Esophagus muscularis mucosa (tissue), 4 donors: ENCODE measurements at regions not wholly inside any gene's neighbourhood (a gene's known extent, or its start where the extent isn't known, plus 50 kb on each side); places are given as distances from the start of the nearest gene placed in this dataset.

Source experiments
- DNase-seq: peaks from one replicate; pipeline ENCODE4 v3.0.0-alpha.2; 2017; ENCODE audit errors: extremely low spot score
- H3K27ac ChIP-seq, 4 donors: fragments of 200-600 bp; sonication (generic); replicated peaks in 1 of 4; 1 replicate in 3 of 4; 2 replicates in 1 of 4; pipeline ENCODE4 v1.5.1; 2016 to 2019; ENCODE audit warnings: mild to moderate bottlenecking in 1 of 4
- H3K27me3 ChIP-seq, 4 donors: fragments of 200-600 bp; sonication (generic); one replicate each; pipeline versions ENCODE4 v1.5.1 to v1.6.0; 2016 to 2019
- H3K36me3 ChIP-seq, 4 donors: fragments of 200-600 bp; sonication (generic); one replicate each; pipeline ENCODE4 v1.5.1; 2016 to 2019
- H3K4me1 ChIP-seq, 4 donors: fragments of 200-600 bp; sonication (generic); one replicate each; pipeline ENCODE4 v1.5.1; 2016 to 2019
- H3K4me3 ChIP-seq, 4 donors: fragments of 200-600 bp; sonication (generic); 1 replicate in 2 of 4; 2 replicates in 2 of 4; pipeline ENCODE4 v1.5.1; 2016 to 2019; ENCODE audit warnings: mild to moderate bottlenecking in 4 of 4, moderate library complexity in 1 of 4
- H3K9me3 ChIP-seq, 4 donors: fragments of 200-600 bp; sonication (generic); 1 replicate in 3 of 4; 2 replicates in 1 of 4; pipeline ENCODE4 v1.5.1; 2016 to 2019
- CTCF ChIP-seq, 3 experiments: fragments of 200-600 bp in 2 of 3; fragments of 450-650 bp in 1 of 3; sonication (generic) in 2 of 3; IDR thresholded peaks; one replicate each; pipeline ENCODE4 v1.5.1; 2017 to 2019; ENCODE audit warnings: antibody characterized with exemption in 3 of 3, mild to moderate bottlenecking in 2 of 3, moderate library complexity in 1 of 3
- EP300 ChIP-seq: sonication (generic); formaldehyde crosslinking; IDR thresholded peaks from one replicate; pipeline ENCODE4 v1.6.1; 2017; ENCODE audit warnings: antibody characterized with exemption
- POLR2A ChIP-seq: fragments of 450-650 bp; IDR thresholded peaks from one replicate; pipeline ENCODE4 v1.6.1; 2017; ENCODE audit warnings: antibody characterized with exemption, moderate library complexity, mild to moderate bottlenecking, low read depth
- POLR2AphosphoS5 ChIP-seq, 2 donors: sonication (generic); formaldehyde crosslinking; IDR thresholded peaks; one replicate each; pipeline ENCODE4 v1.6.1; 2017; ENCODE audit warnings: antibody characterized with exemption in 2 of 2
- WGBS: methylation state at CpG from one replicate; pipeline ENCODE4 v1.1.5; 2018; 5-methylcytosine and 5-hydroxymethylcytosine counted together
- intact Hi-C: fragments of 100-400 bp; cut with DNase I; formaldehyde crosslinking; loops from one replicate; pipeline ENCODE4 v1.15.1; 2023

- no peak for DNase-seq
- H3K27ac ChIP-seq = no peak overlapping the region
- 38% methylated on average over 3 of the region's 3 CpGs for WGBS
Observed at GRCh38 chr18:40851014-40851429, 1104.0 kb upstream of the PIK3C3 start.

DNA sequence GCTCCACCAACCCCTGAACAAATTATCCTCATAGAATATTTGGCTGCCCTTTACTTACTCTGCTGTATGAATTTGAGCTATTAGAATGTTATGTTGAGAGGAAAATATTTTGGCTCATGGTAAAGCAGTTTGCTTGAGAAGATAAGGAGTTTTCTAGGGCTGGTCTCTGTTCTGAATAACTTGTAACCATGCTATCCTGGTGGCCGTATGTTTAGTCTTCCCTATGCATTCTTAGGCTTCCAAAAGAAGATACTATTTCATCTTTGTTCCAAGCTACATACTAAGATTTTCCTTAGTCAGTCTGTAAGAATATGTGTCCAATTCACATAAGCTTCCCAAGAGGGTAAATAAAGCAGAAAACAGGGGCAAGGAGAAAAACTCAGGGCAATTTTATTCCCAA lies 1105.1 kb upstream of the PIK3C3 start:
- WGBS = 15% methylated on average over 1 of the region's 1 CpG
- no peak for TF ChIP-seq CTCF (IDR thresholded peaks at IDR 0.05)
- TF ChIP-seq POLR2AphosphoS5 (IDR thresholded peaks at IDR 0.05) = no peak
- TF ChIP-seq POLR2A = no peak
- no peak for TF ChIP-seq EP300
- intact Hi-C loops = no loop called here

More at GRCh38 chr18:40851014-40851429, 1104.0 kb upstream of the PIK3C3 start:
- Histone ChIP-seq H3K4me3 (no peak overlapping the region), H3K27me3 (no peaks in the 10 kb centered on the region), H3K9me3 (no peaks in the 10 kb centered on the region), H3K4me1 (peaks cover 0 to 16% (median 10%) of the 10 kb centered on the region in 4 donors), H3K36me3 (no peaks in the 10 kb centered on the region)
- TF ChIP-seq POLR2AphosphoS5 (IDR thresholded peaks at IDR 0.05) = no peak
- no peak for TF ChIP-seq POLR2A
- no peak for TF ChIP-seq CTCF (IDR thresholded peaks at IDR 0.05)
- TF ChIP-seq EP300 = no peak
- intact Hi-C loops = no loop called here

GRCh38 chr18:40841467-40841866 lies 1113.6 kb upstream of the PIK3C3 start:
- Histone ChIP-seq H3K4me3 (no peak overlapping the region), H3K27ac (no peak overlapping the region), H3K27me3 (no peaks in the 10 kb centered on the region), H3K36me3 (no peaks in the 10 kb centered on the region), H3K9me3 (no peaks in the 10 kb centered on the region), H3K4me1 (peaks cover 0 to 8% (median 0%) of the 10 kb centered on the region in 4 donors)
- intact Hi-C loops = no loop called here
- TF ChIP-seq CTCF (IDR thresholded peaks at IDR 0.05) (no peak), POLR2A (no peak), POLR2AphosphoS5 (IDR thresholded peaks at IDR 0.05) (no peak), EP300 (no peak)
- DNase-seq = no peak

More for the DNA sequence above, 1105.1 kb upstream of the PIK3C3 start:
- Histone ChIP-seq H3K9me3 (no peaks in the 10 kb centered on the region), H3K27me3 (no peaks in the 10 kb centered on the region), H3K36me3 (no peaks in the 10 kb centered on the region), H3K4me1 (peaks cover 0 to 16% (median 10%) of the 10 kb centered on the region in 4 donors), H3K27ac (no peak overlapping the region), H3K4me3 (no peak overlapping the region)
- no peak for DNase-seq

DNA sequence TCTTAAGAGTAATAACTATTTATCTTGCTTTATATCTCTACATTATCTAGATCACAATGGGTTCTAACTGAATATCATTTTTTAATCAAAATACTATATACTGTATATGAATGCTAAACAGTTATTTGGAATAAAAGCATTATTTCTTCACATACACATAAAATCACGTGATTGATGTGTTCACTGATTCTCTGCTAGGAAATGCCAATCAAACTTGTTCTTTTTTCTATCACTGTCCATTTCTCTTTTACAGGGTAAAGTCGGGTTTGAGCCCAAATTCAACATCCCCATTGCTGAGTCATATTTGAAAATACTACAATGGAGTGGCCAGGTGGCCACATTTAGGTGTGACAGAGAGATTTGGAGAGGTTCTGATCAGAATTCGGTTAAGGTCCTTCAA lies 1114.0 kb upstream of the PIK3C3 start:
- Histone ChIP-seq H3K27ac (no peak overlapping the region), H3K4me1 (peaks cover 0 to 8% (median 0%) of the 10 kb centered on the region in 4 donors), H3K4me3 (no peak overlapping the region), H3K36me3 (no peaks in the 10 kb centered on the region), H3K9me3 (no peaks in the 10 kb centered on the region), H3K27me3 (no peaks in the 10 kb centered on the region)
- intact Hi-C loops = no loop called here
- DNase-seq = no peak
- WGBS = 68% methylated on average over 3 of the region's 3 CpGs
- TF ChIP-seq CTCF (IDR thresholded peaks at IDR 0.05) (no peak), EP300 (no peak), POLR2A (no peak), POLR2AphosphoS5 (IDR thresholded peaks at IDR 0.05) (no peak)

GRCh38 chr18:40832362-40832761 lies 1122.7 kb upstream of the PIK3C3 start:
- intact Hi-C loops = no loop called here
- no peak overlapping the region for H3K4me3 ChIP-seq
- H3K36me3 ChIP-seq = no peaks in the 10 kb centered on the region
- TF ChIP-seq EP300 (no peak), POLR2A (no peak), POLR2AphosphoS5 (IDR thresholded peaks at IDR 0.05) (no peak), CTCF (IDR thresholded peaks at IDR 0.05) (no peak)
- no peak for DNase-seq
- no peak overlapping the region for H3K27ac ChIP-seq
- no peaks in the 10 kb centered on the region for H3K27me3 ChIP-seq
- no peaks in the 10 kb centered on the region for H3K4me1 ChIP-seq
- no peaks in the 10 kb centered on the region for H3K9me3 ChIP-seq
- WGBS = 90% methylated on average over 3 of the region's 3 CpGs
